H1 (cell line): ENCODE measurements at regions not wholly inside any gene's neighbourhood (a gene's known extent, or its start where the extent isn't known, plus 50 kb on each side); places are given as distances from the start of the nearest gene placed in this dataset.

Experiments
- CTCF ChIA-PET: fragments of 300-600 bp; sonication (Branson Sonifier 250); formaldehyde crosslinking; loops from one replicate; lab custom pipeline; 2021; ENCODE audit not compliant: partially characterized antibody; lab: Charles Lee
- POLR2A ChIA-PET: fragments of 300-600 bp; sonication (Branson Sonifier 250); formaldehyde crosslinking; loops from one replicate; lab custom pipeline; 2021; ENCODE audit warnings: inconsistent platforms; ENCODE audit not compliant: partially characterized antibody; lab: Charles Lee
- DNase-seq, 2 experiments: peaks; one replicate each; pipeline versions ENCODE4 v3.0.0 to v3.0.0-alpha.2; 2010 to 2022; ENCODE audit warnings: low spot score in 2 of 2, low read depth in 1 of 2, mixed read lengths in 1 of 2
- FAIRE-seq: peaks from 2 replicates; lab custom pipeline; 2011; peaks lifted over from hg19 to GRCh38; lab: Jason Lieb, UNC
- H2AFZ ChIP-seq: 2 replicates; pipeline ENCODE4 v1.8.1; 2012; ENCODE audit warnings: low read length, inconsistent platforms
- H2AK5ac ChIP-seq: 2 replicates; pipeline ENCODE4 v1.6.1; 2013; ENCODE audit warnings: low read depth, low read length
- H2BK120ac ChIP-seq: replicated peaks from 2 replicates; pipeline ENCODE3; 2013; ENCODE audit warnings: low read depth, low read length, inconsistent platforms
- H2BK12ac ChIP-seq: 2 replicates; pipeline ENCODE4 v1.6.1; 2013; ENCODE audit warnings: low read depth, low read length
- H2BK15ac ChIP-seq: 2 replicates; pipeline ENCODE4 v1.6.1; 2013; ENCODE audit warnings: low read length
- H2BK20ac ChIP-seq: 2 replicates; pipeline ENCODE4 v1.6.1; 2013; ENCODE audit warnings: low read length
- H2BK5ac ChIP-seq: 2 replicates; pipeline ENCODE4 v1.6.1; 2013; ENCODE audit warnings: low read depth, low read length
- H3K14ac ChIP-seq: 2 replicates; pipeline ENCODE4 v1.6.1; 2013; ENCODE audit warnings: inconsistent platforms; ENCODE audit not compliant: insufficient read length
- H3K18ac ChIP-seq: 2 replicates; pipeline ENCODE4 v1.6.1; 2013; ENCODE audit warnings: low read length; ENCODE audit errors: extremely low read depth
- H3K23ac ChIP-seq: 2 replicates; pipeline ENCODE4 v1.6.1; 2013; ENCODE audit warnings: inconsistent platforms; ENCODE audit not compliant: insufficient read length
- H3K23me2 ChIP-seq: 2 replicates; pipeline ENCODE4 v1.6.1; 2013; ENCODE audit warnings: low read depth, low read length
- H3K27ac ChIP-seq: 2 replicates; pipeline ENCODE4 v1.6.1; 2011; ENCODE audit warnings: low read depth, low read length, inconsistent platforms
- H3K27me3 ChIP-seq, 4 experiments: replicated peaks in 1 of 4; 1 replicate in 1 of 4; 2 replicates in 3 of 4; pipeline versions ENCODE4 v1.6.1 to v1.8.1; 2011 to 2013; ENCODE audit warnings: low read length in 3 of 4, mild to moderate bottlenecking in 3 of 4, inconsistent platforms in 2 of 4, mixed read lengths in 2 of 4, moderate library complexity in 1 of 4; ENCODE audit not compliant: control insufficient read depth in 3 of 4, insufficient read depth in 3 of 4; ENCODE audit errors: extremely low read depth in 1 of 4
- H3K36me3 ChIP-seq, 4 experiments: 2 replicates each; pipeline versions ENCODE4 v1.6.1 to v1.8.1; 2011 to 2013; ENCODE audit warnings: mild to moderate bottlenecking in 4 of 4, low read length in 3 of 4, moderate library complexity in 2 of 4, control low read depth in 1 of 4, inconsistent platforms in 1 of 4; ENCODE audit not compliant: insufficient read depth in 4 of 4, control insufficient read depth in 2 of 4
- H3K4ac ChIP-seq: replicated peaks from 2 replicates; pipeline ENCODE3; 2013; ENCODE audit warnings: low read length, low read depth, mixed read lengths, inconsistent platforms; ENCODE audit not compliant: insufficient read length
- H3K4me1 ChIP-seq, 4 experiments: replicated peaks in 1 of 4; 1 replicate in 1 of 4; 2 replicates in 3 of 4; pipeline versions ENCODE4 v1.6.1 to v1.8.1; 2011 to 2013; ENCODE audit warnings: low read length in 3 of 4, inconsistent platforms in 2 of 4, mixed read lengths in 1 of 4; ENCODE audit not compliant: insufficient read depth in 4 of 4, control insufficient read depth in 3 of 4
- H3K4me2 ChIP-seq, 2 experiments: 2 replicates each; pipeline versions ENCODE4 v1.6.1 to v1.8.1; 2011 to 2013; ENCODE audit warnings: low read depth in 2 of 2, low read length in 2 of 2, control low read depth in 1 of 2, inconsistent platforms in 1 of 2, mild to moderate bottlenecking in 1 of 2; ENCODE audit not compliant: insufficient read depth in 1 of 2
- H3K4me3 ChIP-seq, 4 experiments: fragments of 200-600, 300-600 bp in 1 of 4; sonication (generic), shearing (Covaris generic), sonication (Bioruptor Twin) in 1 of 4; 2 replicates each; pipeline versions ENCODE4 v1.5.1 to v1.8.1; 2011 to 2016; ENCODE audit warnings: low read length in 4 of 4, low read depth in 3 of 4, control low read depth in 2 of 4, inconsistent platforms in 2 of 4, mild to moderate bottlenecking in 2 of 4, mixed read lengths in 1 of 4, moderate library complexity in 1 of 4; ENCODE audit not compliant: insufficient read depth in 2 of 4; ENCODE audit errors: extremely low read depth in 1 of 4
- H3K56ac ChIP-seq: replicated peaks from 2 replicates; pipeline ENCODE3; 2013; ENCODE audit warnings: low read depth, mild to moderate bottlenecking, mixed read lengths, low read length, inconsistent platforms; ENCODE audit not compliant: insufficient read length
- H3K79me1 ChIP-seq: 2 replicates; pipeline ENCODE4 v1.6.1; 2013; ENCODE audit warnings: low read depth, low read length, control low read depth
- H3K79me2 ChIP-seq, 2 experiments: 2 replicates each; pipeline versions ENCODE4 v1.6.1 to v1.8.1; 2012 to 2013; ENCODE audit warnings: low read length in 2 of 2, mild to moderate bottlenecking in 2 of 2, inconsistent platforms in 1 of 2; ENCODE audit not compliant: insufficient read depth in 2 of 2, control insufficient read depth in 1 of 2
- H3K9ac ChIP-seq, 4 experiments: replicated peaks in 1 of 4; 1 replicate in 1 of 4; 2 replicates in 3 of 4; pipeline versions ENCODE4 v1.6.1 to v1.8.1; 2011 to 2013; ENCODE audit warnings: low read depth in 3 of 4, low read length in 3 of 4, control low read depth in 2 of 4, mild to moderate bottlenecking in 2 of 4, moderate library complexity in 2 of 4, inconsistent platforms in 1 of 4; ENCODE audit errors: extremely low read depth in 1 of 4
- H3K9me3 ChIP-seq, 2 experiments: 2 replicates each; pipeline versions ENCODE4 v1.6.1 to v1.8.1; 2012 to 2013; ENCODE audit warnings: mild to moderate bottlenecking in 2 of 2, moderate library complexity in 2 of 2, control low read depth in 1 of 2, inconsistent platforms in 1 of 2, low read depth in 1 of 2, low read length in 1 of 2, mixed read lengths in 1 of 2; ENCODE audit not compliant: insufficient read depth in 2 of 2
- H4K20me1 ChIP-seq, 2 experiments: replicated peaks in 1 of 2; 2 replicates each; pipeline versions ENCODE3 to v1.8.1; 2011 to 2013; ENCODE audit warnings: inconsistent platforms in 2 of 2, low read length in 2 of 2, mild to moderate bottlenecking in 1 of 2; ENCODE audit not compliant: insufficient read depth in 2 of 2, control insufficient read depth in 1 of 2
- H4K5ac ChIP-seq: 2 replicates; pipeline ENCODE4 v1.6.1; 2013; ENCODE audit warnings: low read length, low read depth, mixed read lengths, inconsistent platforms; ENCODE audit not compliant: insufficient read length
- H4K8ac ChIP-seq: 2 replicates; pipeline ENCODE4 v1.8.0; 2013; ENCODE audit warnings: mild to moderate bottlenecking, moderate library complexity, low read length, inconsistent platforms; ENCODE audit not compliant: insufficient read depth; ENCODE audit errors: extremely low read depth
- H4K91ac ChIP-seq: replicated peaks from 2 replicates; pipeline ENCODE3; 2013; ENCODE audit warnings: low read length, mixed read lengths, inconsistent platforms; ENCODE audit not compliant: insufficient read length
- E2F6 ChIP-seq: IDR thresholded peaks from 2 replicates; pipeline ENCODE4 v1.6.1; 2012; ENCODE audit warnings: inconsistent platforms
- EP300 ChIP-seq, 2 experiments: IDR thresholded peaks; 1 replicate in 1 of 2; 2 replicates in 1 of 2; pipeline ENCODE4 v1.6.1; 2011 to 2012; ENCODE audit warnings: low read depth in 2 of 2, low read length in 2 of 2, mild to moderate bottlenecking in 2 of 2, borderline replicate concordance in 1 of 2, inconsistent platforms in 1 of 2, moderate library complexity in 1 of 2
- KDM4A ChIP-seq: IDR thresholded peaks from one replicate; pipeline ENCODE4 v1.7.1; 2012; ENCODE audit warnings: low read depth, mild to moderate bottlenecking, moderate library complexity, low read length, inconsistent platforms; ENCODE audit not compliant: severe bottlenecking
- RAD21 ChIP-seq, 2 experiments: IDR thresholded peaks in 1 of 2; conservative IDR thresholded peaks in 1 of 2; 2 replicates each; pipeline ENCODE4 v1.6.1; 2011; ENCODE audit warnings: low read depth in 2 of 2, low read length in 2 of 2, improper control_type of control experiment in 1 of 2, inconsistent platforms in 1 of 2, mild to moderate bottlenecking in 1 of 2, moderate library complexity in 1 of 2
- WGBS, 2 experiments: shearing (Covaris generic) in 1 of 2; methylation state at CpG; one replicate each; pipeline versions ENCODE4 v1.1.6 to v1.1.7; 2013 to 2015; ENCODE audit warnings: low lambda C conversion rate in 2 of 2, mixed read lengths in 2 of 2, inconsistent platforms in 1 of 2, low coverage in 1 of 2, missing lambda C conversion rate in 1 of 2; ENCODE audit not compliant: insufficient replicate concordance in 2 of 2, insufficient coverage in 1 of 2, insufficient read length in 1 of 2; ENCODE audit errors: extremely low coverage in 1 of 2, missing lambda C conversion rate in 1 of 2; 5-methylcytosine and 5-hydroxymethylcytosine counted together

- no peak overlapping the region for H3K4me3 ChIP-seq
- no peak overlapping the region for H2BK15ac ChIP-seq
- H3K27me3 ChIP-seq = no peaks in the 10 kb centered on the region
- H3K56ac ChIP-seq = no peak overlapping the region
- no peak overlapping the region for H3K4ac ChIP-seq
- no peak overlapping the region for H4K8ac ChIP-seq
- no peak overlapping the region for H3K4me2 ChIP-seq
- H3K14ac ChIP-seq = no peak overlapping the region
- no peak overlapping the region for H2BK20ac ChIP-seq
- no peaks in the 10 kb centered on the region for H3K79me1 ChIP-seq
- no peak overlapping the region for H3K9ac ChIP-seq
- H2BK120ac ChIP-seq = no peak overlapping the region
- no peak overlapping the region for H3K27ac ChIP-seq
- no peaks in the 10 kb centered on the region for H4K20me1 ChIP-seq
- H3K79me2 ChIP-seq = no peaks in the 10 kb centered on the region
- FAIRE-seq (no peak), DNase-seq (no peak)
- no peaks in the 10 kb centered on the region for H3K9me3 ChIP-seq
- no peak overlapping the region for H4K91ac ChIP-seq
- ChIA-PET POLR2A (no interaction called here), CTCF (interaction anchor here (1.5 kb wide), 1 partner anchor 8 kb away, joined by 5 read pairs; no protein-coding TSS in a partner anchor)
- H2BK5ac ChIP-seq = no peak overlapping the region
- H3K4me1 ChIP-seq = no peaks in the 10 kb centered on the region; a peak in 1 of 7 replicates
- H3K23me2 ChIP-seq = no peaks in the 10 kb centered on the region
- no peak overlapping the region for H3K23ac ChIP-seq
- no peak overlapping the region for H3K18ac ChIP-seq
- no peak overlapping the region for H2BK12ac ChIP-seq
- H3K36me3 ChIP-seq = no peaks in the 10 kb centered on the region
- H2AK5ac ChIP-seq = 0 out of 2 replicates have a peak overlapping the region, but pooled peaks have one; percentile 39
- 86% methylated on average over 8 of the region's 8 CpGs; no CpG with 5 or more reads in 1 of the 2 experiments for WGBS, 2 experiments
- no peak overlapping the region for H4K5ac ChIP-seq
- no peak overlapping the region; the same call in 1 of the 2 replicates for H2AFZ ChIP-seq
- TF ChIP-seq E2F6 (no peak), KDM4A (no peak), EP300 (IDR thresholded peaks at IDR 0.05; ENCODE audit: borderline replicate concordance in 1 of 2, low read depth in 2 of 2, low read length in 2 of 2) (no peak), RAD21 (IDR thresholded peaks at IDR 0.05 in 1 of 2, conservative IDR thresholded peaks at IDR 0.05 in 1 of 2; ENCODE audit: low read depth in 2 of 2, low read length in 2 of 2) (no peak)
Measured at GRCh38 chr7:152564656-152565250, 111.2 kb downstream of the XRCC2 start.
